ENCODE measurements at regions not wholly inside any gene's neighbourhood (a gene's known extent, or its start where the extent isn't known, plus 50 kb on each side); places are given as distances from the start of the nearest gene placed in this dataset.

DNA sequence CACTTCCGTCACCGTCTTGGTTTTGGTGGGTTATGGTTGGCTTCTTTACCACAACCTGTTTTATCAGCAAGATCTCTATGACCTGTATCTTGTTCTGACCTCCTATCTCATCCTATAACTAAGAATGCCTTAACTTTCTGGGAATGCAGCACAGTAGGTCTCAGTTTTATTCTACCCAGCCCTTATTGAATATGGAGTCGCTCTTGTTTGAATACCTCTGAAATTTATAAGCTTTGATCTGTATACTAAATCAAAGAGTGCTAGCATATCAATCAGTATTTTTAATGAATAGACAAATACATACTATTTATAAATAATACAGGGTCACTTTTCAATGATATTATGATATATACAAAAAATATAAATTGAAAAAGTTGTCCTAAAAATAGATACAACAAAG is 690.0 kb downstream of the TRAM1L1 start:
- Mint-ChIP-seq H3K4me1 (no peaks in the 10 kb centered on the region), H3K4me3 (no peak overlapping the region), H3K27me3 (no peaks in the 10 kb centered on the region), H3K9me3 (no peaks in the 10 kb centered on the region), H3K27ac (no peak overlapping the region), H3K36me3 (no peaks in the 10 kb centered on the region)
- DNase-seq (no peak), ATAC-seq (ENCODE audit: low read depth) (no peak)
- POLR2A ChIA-PET = no interaction called here

DNA sequence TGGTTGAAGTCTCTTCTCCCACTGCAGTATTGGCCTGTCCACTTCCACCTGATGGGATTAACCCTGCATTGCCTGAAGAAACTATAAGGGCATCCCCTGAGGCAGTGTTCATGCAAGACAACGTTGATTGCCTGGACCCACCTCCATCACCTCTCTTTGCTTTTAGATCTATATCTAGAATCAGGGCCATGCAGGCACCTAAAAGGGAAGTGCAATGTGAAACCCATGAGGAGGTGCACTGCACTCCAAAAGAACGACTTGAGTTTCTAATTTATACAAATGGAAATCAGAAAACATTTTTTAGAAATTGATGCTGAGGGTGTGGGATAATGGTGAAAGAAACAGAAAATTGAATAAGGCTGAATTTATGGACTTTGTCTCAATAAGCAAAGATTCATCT is 694.4 kb downstream of the TRAM1L1 start:
- no peak overlapping the region for H3K27ac Mint-ChIP-seq

DNA sequence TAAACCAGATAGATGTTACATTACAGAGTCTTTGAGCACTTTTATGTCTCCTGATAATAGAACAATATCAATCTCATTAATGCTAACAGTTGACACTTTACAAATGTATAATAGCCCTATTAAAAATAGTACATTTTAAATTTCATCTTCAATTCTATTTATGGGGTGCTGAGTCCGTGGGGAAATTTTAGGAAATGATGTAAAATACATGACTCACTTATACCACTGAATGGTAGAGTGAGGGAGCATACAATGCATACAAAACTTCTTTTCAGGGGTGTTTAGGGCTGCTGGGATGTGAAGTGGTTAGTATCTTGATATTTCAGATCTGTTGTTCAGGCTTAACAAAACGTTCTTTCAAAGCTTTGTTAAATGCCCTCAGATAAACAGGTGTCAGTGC is 696.2 kb downstream of the TRAM1L1 start:
- no peaks in the 10 kb centered on the region for H3K36me3 Mint-ChIP-seq
- H3K4me1 Mint-ChIP-seq = no peaks in the 10 kb centered on the region
- H3K4me3 Mint-ChIP-seq = no peak overlapping the region
- DNase-seq (no peak), ATAC-seq (ENCODE audit: low read depth) (no peak)
- no peaks in the 10 kb centered on the region for H3K27me3 Mint-ChIP-seq
- no peak overlapping the region for H3K27ac Mint-ChIP-seq
- POLR2A ChIA-PET = no interaction called here
- H3K9me3 Mint-ChIP-seq = no peaks in the 10 kb centered on the region

More for the DNA sequence above, 694.4 kb downstream of the TRAM1L1 start:
- no peak overlapping the region for H3K4me3 Mint-ChIP-seq
- DNase-seq (no peak), ATAC-seq (ENCODE audit: low read depth) (no peak)
- no peaks in the 10 kb centered on the region for H3K36me3 Mint-ChIP-seq
- POLR2A ChIA-PET = no interaction called here
- no peaks in the 10 kb centered on the region for H3K9me3 Mint-ChIP-seq
- H3K27me3 Mint-ChIP-seq = no peaks in the 10 kb centered on the region
- no peaks in the 10 kb centered on the region for H3K4me1 Mint-ChIP-seq

DNA sequence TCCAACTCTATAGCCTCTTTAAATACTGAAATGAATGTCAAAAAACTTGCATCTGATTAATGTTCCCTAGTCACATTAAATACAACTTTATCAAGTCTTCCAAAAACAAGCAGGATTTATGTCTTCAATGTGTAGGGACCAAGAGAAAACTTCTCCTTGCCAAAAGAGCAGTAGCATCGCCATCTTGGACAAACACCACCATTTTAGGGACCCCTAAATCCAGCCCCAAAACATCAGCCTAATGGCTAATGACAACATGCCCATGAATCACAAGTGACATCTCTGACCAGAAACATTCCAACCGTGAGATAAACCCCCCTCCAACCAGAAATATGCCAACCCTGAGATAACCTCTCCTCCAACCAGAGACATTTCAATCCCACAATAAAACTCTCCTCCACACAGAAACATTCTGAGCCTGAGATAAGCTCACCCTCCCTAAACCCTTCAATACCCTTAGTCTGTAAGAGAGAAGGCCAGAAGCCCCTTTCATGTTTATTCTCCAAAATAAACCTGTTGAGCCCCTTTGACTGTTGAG is 697.4 kb downstream of the TRAM1L1 start:
- no peak for DNase-seq
- POLR2A ChIA-PET = no interaction called here
- Mint-ChIP-seq H3K4me3 (no peak overlapping the region), H3K27ac (no peak overlapping the region), H3K9me3 (no peaks in the 10 kb centered on the region), H3K4me1 (no peaks in the 10 kb centered on the region), H3K27me3 (no peaks in the 10 kb centered on the region), H3K36me3 (no peaks in the 10 kb centered on the region)
- no peak for ATAC-seq (ENCODE audit: low read depth)

DNA sequence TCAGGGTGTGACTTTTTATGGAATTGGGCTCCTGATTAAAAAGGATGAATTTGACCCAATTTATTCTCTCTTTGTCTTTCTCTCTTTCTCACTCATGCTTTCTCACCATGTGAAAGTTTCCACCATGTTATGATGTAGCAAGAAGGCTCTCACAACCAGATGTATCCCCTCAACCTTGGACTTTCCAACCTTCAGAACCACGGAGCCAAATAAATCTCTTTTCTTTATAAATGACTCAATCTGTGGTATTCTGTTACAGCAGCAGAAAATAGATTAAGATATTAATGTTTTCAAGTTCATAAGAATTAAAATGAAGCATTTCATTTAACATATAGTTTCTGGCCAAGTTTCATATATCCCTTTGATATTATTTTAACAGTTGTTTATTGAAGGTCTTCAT is 698.5 kb downstream of the TRAM1L1 start:
- no peak overlapping the region for H3K4me3 Mint-ChIP-seq
- no peaks in the 10 kb centered on the region for H3K27me3 Mint-ChIP-seq
- DNase-seq (no peak), ATAC-seq (ENCODE audit: low read depth) (no peak)
- peaks cover 2% of the 10 kb centered on the region for H3K9me3 Mint-ChIP-seq
- no peak overlapping the region for H3K27ac Mint-ChIP-seq
- POLR2A ChIA-PET = no interaction called here
- no peaks in the 10 kb centered on the region for H3K4me1 Mint-ChIP-seq
- H3K36me3 Mint-ChIP-seq = no peaks in the 10 kb centered on the region

DNA sequence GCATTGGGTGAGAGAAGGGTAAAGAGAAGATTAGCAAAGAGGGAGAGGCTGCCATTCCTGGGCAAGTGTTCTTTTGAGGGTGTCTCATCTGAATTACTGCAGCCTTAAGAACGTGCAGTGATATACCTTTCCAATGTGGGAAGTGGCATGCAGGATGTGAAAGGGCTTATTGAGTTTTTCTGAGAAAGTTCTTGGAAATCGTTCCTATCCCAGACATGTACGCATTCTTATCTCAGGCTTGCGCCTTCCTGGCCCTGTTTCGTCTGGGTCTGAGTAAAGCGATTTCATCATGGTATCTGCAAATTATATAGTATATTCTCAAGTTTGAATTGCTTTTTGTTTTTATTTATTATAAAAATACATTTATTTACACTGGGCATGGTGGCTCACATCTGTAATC is 699.8 kb downstream of the TRAM1L1 start:
- no peaks in the 10 kb centered on the region for H3K36me3 Mint-ChIP-seq
- no peaks in the 10 kb centered on the region for H3K27me3 Mint-ChIP-seq
- no peak for ATAC-seq (ENCODE audit: low read depth)
- POLR2A ChIA-PET = no interaction called here
- H3K9me3 Mint-ChIP-seq = peaks cover 2% of the 10 kb centered on the region
- no peak for DNase-seq
- no peak overlapping the region for H3K4me3 Mint-ChIP-seq
- H3K4me1 Mint-ChIP-seq = no peaks in the 10 kb centered on the region
- H3K27ac Mint-ChIP-seq = no peak overlapping the region

DNA sequence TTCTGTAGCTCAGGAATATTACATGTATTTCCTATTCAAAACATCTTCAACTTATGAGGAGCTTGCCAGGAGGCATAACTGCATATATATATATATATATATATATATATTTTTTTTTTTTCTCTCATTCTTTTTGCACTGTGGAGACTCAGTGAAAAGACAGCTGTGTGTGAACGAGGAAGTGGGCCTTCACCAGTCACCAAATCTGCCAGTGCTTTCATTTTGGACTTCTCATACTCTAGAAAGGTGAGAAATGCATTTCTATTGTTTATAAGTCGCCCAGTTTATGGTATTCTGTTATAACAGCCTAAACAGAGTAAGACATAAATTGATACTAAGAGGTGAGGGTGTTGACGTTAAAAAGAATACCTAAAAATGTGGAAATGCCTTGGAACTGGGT is 710.6 kb downstream of the TRAM1L1 start:
- H3K27ac Mint-ChIP-seq = no peak overlapping the region
- DNase-seq (no peak), ATAC-seq (ENCODE audit: low read depth) (no peak)
- H3K36me3 Mint-ChIP-seq = no peaks in the 10 kb centered on the region
- H3K4me3 Mint-ChIP-seq = no peak overlapping the region
- H3K4me1 Mint-ChIP-seq = no peaks in the 10 kb centered on the region
- no peaks in the 10 kb centered on the region for H3K27me3 Mint-ChIP-seq
- no peaks in the 10 kb centered on the region for H3K9me3 Mint-ChIP-seq
- POLR2A ChIA-PET = no interaction called here

DNA sequence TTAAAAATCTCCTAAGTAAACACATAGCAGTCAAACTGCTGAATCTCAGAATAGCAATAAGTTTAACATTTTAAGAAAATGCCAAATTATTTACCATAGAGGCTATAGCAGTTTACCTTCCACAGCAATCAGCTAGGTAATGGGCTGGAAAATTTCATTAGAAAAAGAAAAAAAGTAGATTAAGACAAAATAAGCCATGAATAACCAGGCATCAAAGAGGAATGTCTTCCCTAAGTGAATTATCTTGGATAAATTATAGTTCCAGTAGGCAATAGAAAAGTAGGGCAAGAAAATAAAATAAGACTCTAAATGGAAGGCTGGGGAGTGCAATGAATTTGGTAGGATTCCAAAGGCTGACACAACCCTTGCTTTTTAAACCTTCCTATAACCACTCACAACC is 722.8 kb downstream of the TRAM1L1 start:
- no peak for ATAC-seq (ENCODE audit: low read depth)
- POLR2A ChIA-PET = no interaction called here

DNA sequence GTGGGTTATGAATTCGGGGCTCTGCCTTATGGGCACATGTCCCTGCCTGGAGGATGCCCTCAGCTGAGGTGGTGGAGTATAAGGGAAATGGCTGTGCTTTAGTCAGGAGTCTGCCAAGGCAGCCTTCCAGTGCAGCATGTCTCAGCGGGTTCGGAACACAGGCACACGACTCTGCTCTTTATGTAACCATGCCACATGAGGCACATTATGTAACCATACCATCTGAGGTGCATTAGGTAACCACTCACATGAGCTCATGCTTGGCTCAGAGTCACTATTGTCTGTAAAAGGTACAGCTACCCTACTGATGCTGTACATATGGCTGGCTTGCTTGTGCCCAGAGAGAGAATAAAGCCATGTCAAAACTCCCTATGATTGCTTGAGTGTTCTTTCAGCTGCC is 723.6 kb downstream of the TRAM1L1 start:
- H3K4me3 Mint-ChIP-seq = no peak overlapping the region
- DNase-seq (no peak), ATAC-seq (ENCODE audit: low read depth) (no peak)
- H3K36me3 Mint-ChIP-seq = no peaks in the 10 kb centered on the region
- no peaks in the 10 kb centered on the region for H3K4me1 Mint-ChIP-seq
- no peaks in the 10 kb centered on the region for H3K27me3 Mint-ChIP-seq
- no peak overlapping the region for H3K27ac Mint-ChIP-seq
- POLR2A ChIA-PET = no interaction called here
- H3K9me3 Mint-ChIP-seq = no peaks in the 10 kb centered on the region

More for the DNA sequence above, 722.8 kb downstream of the TRAM1L1 start:
- Mint-ChIP-seq H3K36me3 (no peaks in the 10 kb centered on the region), H3K27ac (no peak overlapping the region), H3K4me1 (no peaks in the 10 kb centered on the region), H3K27me3 (no peaks in the 10 kb centered on the region), H3K9me3 (no peaks in the 10 kb centered on the region), H3K4me3 (no peak overlapping the region)
- no peak for DNase-seq

DNA sequence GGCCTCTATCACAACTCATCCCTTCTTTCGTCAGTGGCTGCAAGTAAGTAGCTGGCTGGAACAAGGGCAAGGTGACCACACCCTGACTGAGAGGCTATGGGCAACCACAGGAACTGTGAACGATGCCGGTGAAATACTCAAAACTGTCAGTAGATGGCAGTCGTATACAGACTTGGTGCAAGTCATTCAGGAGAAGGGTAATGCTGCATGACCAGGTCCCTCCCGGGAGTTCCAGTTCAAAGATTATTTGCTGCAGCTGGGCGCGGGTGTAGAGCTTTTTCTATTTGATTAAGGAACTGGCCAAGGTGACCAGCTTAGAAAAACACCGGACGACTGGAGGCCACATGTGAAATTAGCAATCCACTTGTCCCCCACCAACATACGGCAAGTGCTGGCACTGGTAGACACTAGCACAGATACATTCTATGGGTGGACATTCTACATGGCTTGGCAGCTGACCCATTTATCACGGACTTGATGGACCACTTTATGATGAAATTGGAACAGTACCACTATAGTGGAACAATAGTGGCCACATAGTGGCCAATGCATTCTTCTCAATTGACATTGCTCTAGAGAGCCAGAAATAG is 726.6 kb downstream of the TRAM1L1 start:
- no peaks in the 10 kb centered on the region for H3K4me1 Mint-ChIP-seq
- peak; percentile 68 for ATAC-seq (ENCODE audit: low read depth)

DNA sequence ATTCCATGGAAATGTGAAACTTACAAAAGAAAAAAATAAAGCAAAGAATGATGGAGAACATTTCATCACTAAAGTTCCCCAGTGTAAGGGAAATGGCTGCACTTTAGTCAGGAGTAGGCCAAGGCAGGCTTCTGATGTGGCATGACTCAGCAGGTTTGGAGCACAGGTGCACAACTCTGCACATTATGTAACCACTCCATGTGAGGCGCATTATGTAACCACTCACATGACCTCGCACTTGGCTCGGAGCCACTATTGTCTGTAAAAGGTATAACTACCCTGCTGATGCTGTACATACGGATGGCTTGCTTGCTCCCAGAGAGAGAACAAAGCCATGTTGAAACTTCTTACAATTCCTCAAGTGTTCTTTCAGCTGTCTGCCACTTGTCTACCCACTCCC is 727.6 kb downstream of the TRAM1L1 start:
- DNase-seq (no peak), ATAC-seq (ENCODE audit: low read depth) (no peak)
- Mint-ChIP-seq H3K27ac (no peak overlapping the region), H3K36me3 (no peaks in the 10 kb centered on the region), H3K4me1 (no peaks in the 10 kb centered on the region), H3K27me3 (no peaks in the 10 kb centered on the region), H3K4me3 (no peak overlapping the region), H3K9me3 (no peaks in the 10 kb centered on the region)
- POLR2A ChIA-PET = no interaction called here

More for the DNA sequence above, 726.6 kb downstream of the TRAM1L1 start:
- Mint-ChIP-seq H3K4me3 (no peak overlapping the region), H3K36me3 (no peaks in the 10 kb centered on the region), H3K27me3 (no peaks in the 10 kb centered on the region), H3K27ac (no peak overlapping the region), H3K9me3 (no peaks in the 10 kb centered on the region)
- POLR2A ChIA-PET = no interaction called here
- no peak for DNase-seq

DNA sequence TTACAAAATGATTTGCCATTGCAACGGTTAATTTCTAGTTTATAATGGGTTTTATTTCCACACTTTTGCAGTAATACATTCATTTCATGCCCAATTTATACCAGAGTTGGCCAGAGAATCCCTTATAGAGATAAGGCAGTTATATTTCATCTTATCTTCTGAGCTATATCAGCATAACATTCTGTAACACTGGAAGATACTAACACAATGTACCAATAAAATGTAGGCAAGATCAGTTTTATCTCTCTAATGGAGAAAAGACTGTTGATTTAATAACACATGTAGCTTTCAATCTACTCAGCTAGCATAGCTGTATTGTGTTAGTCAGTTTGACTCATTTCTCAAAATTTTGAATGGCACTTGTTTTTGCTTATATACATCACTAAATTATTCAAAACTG is 738.6 kb downstream of the TRAM1L1 start:
- Mint-ChIP-seq H3K36me3 (no peaks in the 10 kb centered on the region), H3K4me3 (no peak overlapping the region), H3K9me3 (no peaks in the 10 kb centered on the region), H3K27me3 (no peaks in the 10 kb centered on the region), H3K27ac (no peak overlapping the region), H3K4me1 (no peaks in the 10 kb centered on the region)
- no peak for DNase-seq
- ATAC-seq (ENCODE audit: low read depth) = no peak
- POLR2A ChIA-PET = no interaction called here

DNA sequence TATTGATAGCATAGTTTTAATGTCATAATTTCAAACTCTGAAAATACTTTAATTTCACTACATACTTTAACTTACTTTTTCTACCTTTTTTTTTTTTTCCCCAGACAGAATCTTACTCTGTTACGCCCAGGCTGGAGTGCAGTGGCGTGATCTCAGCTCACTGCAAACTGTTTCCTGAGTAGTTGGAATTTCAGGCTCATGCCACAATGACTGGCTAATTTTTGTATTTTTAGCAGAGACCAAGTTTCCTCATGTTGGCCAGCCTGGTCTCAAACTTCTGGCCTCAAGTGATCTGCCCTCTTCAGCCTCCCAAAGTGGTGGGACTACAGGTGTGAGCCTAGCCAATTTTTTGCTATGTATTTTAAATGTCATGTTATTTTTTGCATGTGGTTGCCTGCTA is 741.6 kb downstream of the TRAM1L1 start:
- DNase-seq (no peak), ATAC-seq (ENCODE audit: low read depth) (no peak)
- H3K9me3 Mint-ChIP-seq = no peaks in the 10 kb centered on the region
- no peak overlapping the region for H3K4me3 Mint-ChIP-seq
- H3K27me3 Mint-ChIP-seq = no peaks in the 10 kb centered on the region
- no peaks in the 10 kb centered on the region for H3K4me1 Mint-ChIP-seq
- POLR2A ChIA-PET = no interaction called here
- no peaks in the 10 kb centered on the region for H3K36me3 Mint-ChIP-seq
- no peak overlapping the region for H3K27ac Mint-ChIP-seq

DNA sequence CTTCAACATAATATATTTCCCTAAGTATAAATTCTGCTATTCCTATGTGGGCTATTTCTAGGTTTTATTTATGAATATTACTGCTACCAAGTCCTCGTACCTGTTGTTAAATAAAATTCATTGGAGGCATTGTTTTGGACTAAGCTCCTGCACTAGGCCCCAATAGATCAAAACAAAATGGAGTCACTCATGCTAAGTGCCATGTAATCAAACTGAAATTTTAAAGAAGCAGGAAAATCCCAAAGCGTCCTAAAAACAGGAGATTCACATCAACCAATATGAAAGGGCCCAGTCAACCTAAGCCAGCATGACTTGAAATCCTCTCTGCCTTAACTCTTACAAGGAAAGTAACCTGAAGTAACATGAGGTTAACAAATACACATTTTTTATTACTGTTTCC is 743.2 kb downstream of the TRAM1L1 start:
- POLR2A ChIA-PET = no interaction called here
- Mint-ChIP-seq H3K27me3 (no peaks in the 10 kb centered on the region), H3K4me1 (no peaks in the 10 kb centered on the region), H3K4me3 (no peak overlapping the region), H3K9me3 (no peaks in the 10 kb centered on the region), H3K27ac (no peak overlapping the region), H3K36me3 (no peaks in the 10 kb centered on the region)
- DNase-seq (no peak), ATAC-seq (ENCODE audit: low read depth) (no peak)

DNA sequence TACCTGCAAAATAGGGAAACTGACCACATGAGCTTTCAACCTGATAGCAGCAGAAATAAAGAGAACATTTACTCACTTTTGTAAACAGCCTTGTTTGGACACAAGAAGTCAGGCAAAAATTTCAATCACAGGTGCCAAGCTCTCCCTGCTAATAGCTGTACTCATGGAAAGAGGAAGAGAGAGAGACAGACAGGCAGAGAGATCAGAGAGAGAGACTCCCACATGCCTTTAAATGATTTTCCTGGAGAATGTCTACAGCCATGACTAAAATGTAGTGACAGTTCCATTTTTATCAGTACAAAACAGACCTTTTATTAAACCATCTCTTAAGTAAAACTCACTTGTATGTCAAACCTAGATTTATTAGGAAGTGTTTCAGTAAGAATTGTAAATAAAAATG is 752.9 kb downstream of the TRAM1L1 start:
- Mint-ChIP-seq H3K9me3 (no peaks in the 10 kb centered on the region), H3K36me3 (no peaks in the 10 kb centered on the region), H3K4me3 (no peak overlapping the region), H3K27me3 (no peaks in the 10 kb centered on the region), H3K27ac (no peak overlapping the region), H3K4me1 (no peaks in the 10 kb centered on the region)
- POLR2A ChIA-PET = no interaction called here
- no peak for DNase-seq
- ATAC-seq (ENCODE audit: low read depth) = no peak
